ENCODE measurements at regions not wholly inside any gene's neighbourhood (a gene's known extent, or its start where the extent isn't known, plus 50 kb on each side); places are given as distances from the start of the nearest gene placed in this dataset.

- TF ChIP-seq EZH2 (IDR thresholded peaks at IDR 0.05; ENCODE audit: insufficient read depth, low read length) = no peak
- no peak for TF ChIP-seq CTCF (IDR thresholded peaks at IDR 0.05; ENCODE audit: insufficient read depth, low read depth, low read length)
These were observed 1394.2 kb upstream of the PCDH7 start for GRCh38 chr4:29326004-29326403.

Data from astrocyte (in vitro differentiated cells and primary cell).